Activated CD4-positive, alpha-beta memory T cell treated with anti-CD3 and anti-CD28 coated beads, Interleukin-2, amount 10 ng/mL, durations not matched to agents 7 days and 5 days (primary cell): ENCODE measurements at regions not wholly inside any gene's neighbourhood (a gene's known extent, or its start where the extent isn't known, plus 50 kb on each side); places are given as distances from the start of the nearest gene placed in this dataset.

Experiments used
- CTCF ChIA-PET: fragments of 350-600 bp; sonication (Branson Sonifier 250); formaldehyde crosslinking; loops from one replicate; lab custom pipeline; 2021; ENCODE audit warnings: antibody characterized with exemption, inconsistent platforms; lab: Charles Lee
- POLR2A ChIA-PET: fragments of 350-600 bp; sonication (Branson Sonifier 250); formaldehyde crosslinking; loops from one replicate; lab custom pipeline; 2021; ENCODE audit warnings: antibody characterized with exemption; lab: Charles Lee
- DNase-seq: peaks from one replicate; pipeline ENCODE4 v3.0.0-alpha.2; 2020
- H3K27ac Mint-ChIP-seq: one replicate; pipeline ENCODE4 v1.8.0; 2021; ENCODE audit warnings: mild to moderate bottlenecking, mixed read lengths
- H3K27me3 Mint-ChIP-seq: one replicate; pipeline ENCODE4 v1.8.0; 2021; ENCODE audit warnings: mixed read lengths
- H3K36me3 Mint-ChIP-seq: one replicate; pipeline ENCODE4 v1.8.0; 2021; ENCODE audit warnings: low read depth, mixed read lengths
- H3K4me1 Mint-ChIP-seq: one replicate; pipeline ENCODE4 v1.8.0; 2021; ENCODE audit warnings: mixed read lengths
- H3K4me3 Mint-ChIP-seq: one replicate; pipeline ENCODE4 v1.8.0; 2021; ENCODE audit warnings: mild to moderate bottlenecking, mixed read lengths
- H3K9me3 Mint-ChIP-seq: one replicate; pipeline ENCODE4 v1.8.0; 2021; ENCODE audit warnings: mixed read lengths

DNA sequence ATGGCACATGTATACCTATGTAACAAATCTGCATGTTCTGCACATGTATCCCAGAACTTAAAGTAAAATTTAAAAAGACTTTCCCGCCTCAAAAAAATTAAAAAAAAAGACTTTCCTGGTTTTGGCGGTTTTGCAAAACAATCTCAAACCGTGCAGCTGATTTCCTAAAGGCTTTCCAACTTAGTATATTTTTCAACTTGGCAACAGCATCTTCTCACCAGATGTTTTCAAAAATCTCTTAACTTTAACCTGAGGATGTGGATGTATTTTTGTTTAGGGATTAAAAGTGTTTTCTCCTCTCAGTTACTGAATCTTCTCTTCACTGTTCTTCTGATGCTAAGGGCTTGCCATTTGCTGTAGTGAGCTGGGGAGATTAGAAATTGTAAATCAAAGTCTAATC is 96.5 kb upstream of the PLPP4 start:
- Mint-ChIP-seq H3K4me3 (no peak overlapping the region), H3K27me3 (no peaks in the 10 kb centered on the region), H3K9me3 (no peaks in the 10 kb centered on the region), H3K27ac (no peak overlapping the region), H3K36me3 (no peaks in the 10 kb centered on the region), H3K4me1 (no peaks in the 10 kb centered on the region)
- POLR2A ChIA-PET: no interaction called here
- CTCF ChIA-PET: no interaction called here
- DNase-seq: no peak

DNA sequence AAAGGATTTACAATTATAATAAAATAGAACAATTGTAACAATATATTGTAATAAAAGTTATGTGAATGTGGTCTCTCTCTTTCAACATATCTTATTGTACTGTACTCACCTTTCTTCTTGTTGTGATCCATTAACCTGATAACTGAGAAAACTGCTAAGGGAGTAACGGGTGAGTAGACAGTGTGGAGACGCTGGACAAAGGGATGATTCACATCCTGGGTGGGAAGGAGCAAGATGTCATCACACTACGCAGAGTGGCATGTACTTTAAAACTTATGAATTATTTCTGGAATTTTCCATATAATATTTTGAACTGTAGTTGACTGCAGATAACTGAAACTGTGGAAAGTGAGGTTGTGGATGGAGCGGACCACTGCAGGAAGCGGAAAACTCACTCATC is 91.2 kb upstream of the PLPP4 start:
- Mint-ChIP-seq H3K4me1 (no peaks in the 10 kb centered on the region), H3K4me3 (no peak overlapping the region)
- CTCF ChIA-PET: no interaction called here

DNA sequence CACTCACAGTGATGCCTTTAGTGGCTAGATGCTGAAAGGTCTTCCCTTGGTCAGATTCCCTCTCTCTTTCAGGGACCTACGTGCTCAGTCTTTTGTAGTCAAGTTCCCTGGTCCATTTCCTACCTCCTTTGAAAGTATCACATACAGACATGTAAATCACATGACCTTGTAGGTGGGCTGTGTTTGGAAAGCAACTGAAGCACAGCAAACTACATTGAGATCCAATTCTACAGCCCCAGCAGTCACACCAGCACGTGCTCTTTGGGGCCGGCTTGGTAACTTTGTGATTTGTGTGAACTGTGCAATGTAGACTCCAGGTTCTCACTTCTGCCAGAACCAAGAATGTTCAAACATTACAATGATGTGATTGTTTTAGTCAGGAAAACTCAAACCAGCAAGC is 89.7 kb upstream of the PLPP4 start:
- Mint-ChIP-seq H3K9me3 (no peaks in the 10 kb centered on the region), H3K4me1 (no peaks in the 10 kb centered on the region), H3K27ac (no peak overlapping the region), H3K4me3 (no peak overlapping the region), H3K36me3 (no peaks in the 10 kb centered on the region), H3K27me3 (no peaks in the 10 kb centered on the region)
- ChIA-PET POLR2A (no interaction called here), CTCF (no interaction called here)
- DNase-seq: no peak

More for the DNA sequence above, 91.2 kb upstream of the PLPP4 start:
- Mint-ChIP-seq H3K27me3 (no peaks in the 10 kb centered on the region), H3K36me3 (no peaks in the 10 kb centered on the region), H3K27ac (no peak overlapping the region), H3K9me3 (no peaks in the 10 kb centered on the region)
- no peak for DNase-seq
- POLR2A ChIA-PET: no interaction called here

GRCh38 chr10:120368338-120368737 is 88.7 kb upstream of the PLPP4 start:
- Mint-ChIP-seq H3K4me1 (no peaks in the 10 kb centered on the region), H3K4me3 (no peak overlapping the region)
- CTCF ChIA-PET: no interaction called here

DNA sequence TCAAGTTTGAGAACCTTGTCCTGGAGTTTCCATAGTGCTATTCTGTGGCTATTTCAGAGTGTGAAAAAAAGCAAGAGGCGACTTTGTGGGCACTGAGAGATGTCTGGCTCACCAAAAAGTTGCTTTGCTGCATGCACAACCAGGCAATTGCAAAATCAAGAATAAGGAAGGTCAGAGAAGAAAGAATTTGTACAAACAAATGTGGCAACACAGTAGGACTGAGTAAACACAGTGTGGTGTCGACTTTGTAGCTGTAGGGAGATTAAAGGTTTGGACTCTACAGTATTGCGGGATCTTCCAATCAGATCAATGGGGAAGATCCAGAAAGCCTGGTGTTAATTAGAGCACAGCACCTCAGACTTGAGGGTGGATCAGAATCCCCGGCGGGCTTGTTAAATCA is 88.1 kb upstream of the PLPP4 start:
- ChIA-PET CTCF (no interaction called here), POLR2A (no interaction called here)
- Mint-ChIP-seq H3K4me3 (no peak overlapping the region), H3K27ac (no peak overlapping the region), H3K36me3 (no peaks in the 10 kb centered on the region), H3K9me3 (no peaks in the 10 kb centered on the region), H3K27me3 (no peaks in the 10 kb centered on the region), H3K4me1 (no peaks in the 10 kb centered on the region)
- DNase-seq: no peak

More at GRCh38 chr10:120368338-120368737, 88.7 kb upstream of the PLPP4 start:
- no peak for DNase-seq
- Mint-ChIP-seq H3K27ac (no peak overlapping the region), H3K27me3 (no peaks in the 10 kb centered on the region), H3K9me3 (no peaks in the 10 kb centered on the region), H3K36me3 (no peaks in the 10 kb centered on the region)
- POLR2A ChIA-PET: no interaction called here

GRCh38 chr10:120369856-120370276 is 87.2 kb upstream of the PLPP4 start:
- H3K36me3 Mint-ChIP-seq: no peaks in the 10 kb centered on the region
- no peaks in the 10 kb centered on the region for H3K27me3 Mint-ChIP-seq
- H3K27ac Mint-ChIP-seq: no peak overlapping the region
- no peak overlapping the region for H3K4me3 Mint-ChIP-seq
- no peak for DNase-seq
- POLR2A ChIA-PET: no interaction called here
- H3K4me1 Mint-ChIP-seq: no peaks in the 10 kb centered on the region
- H3K9me3 Mint-ChIP-seq: no peaks in the 10 kb centered on the region
- CTCF ChIA-PET: no interaction called here

DNA sequence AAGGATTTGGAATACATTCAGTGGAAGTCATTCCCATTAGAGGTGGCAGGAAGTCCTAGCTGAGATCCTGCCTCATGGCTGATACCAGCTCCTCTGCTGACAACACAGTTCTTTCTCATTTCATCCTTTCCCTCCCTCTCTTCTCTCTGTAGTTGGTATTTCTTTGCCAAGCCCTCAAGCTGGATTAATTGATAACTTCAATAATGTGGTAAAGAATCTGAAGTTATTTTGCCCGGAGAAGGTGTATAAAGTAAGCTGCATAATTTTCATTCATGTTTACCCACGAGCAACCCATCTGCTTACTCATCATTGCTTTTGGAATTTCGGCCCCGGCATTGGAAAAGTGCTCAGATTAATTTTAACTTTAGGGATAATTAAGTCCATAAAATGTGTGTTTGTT is 85.2 kb upstream of the PLPP4 start:
- no peak for DNase-seq
- Mint-ChIP-seq H3K27ac (no peak overlapping the region), H3K36me3 (no peaks in the 10 kb centered on the region), H3K27me3 (no peaks in the 10 kb centered on the region), H3K4me1 (no peaks in the 10 kb centered on the region), H3K4me3 (no peak overlapping the region), H3K9me3 (no peaks in the 10 kb centered on the region)
- CTCF ChIA-PET: no interaction called here
- POLR2A ChIA-PET: no interaction called here

- Mint-ChIP-seq H3K27me3 (no peaks in the 10 kb centered on the region), H3K36me3 (no peaks in the 10 kb centered on the region), H3K4me1 (no peaks in the 10 kb centered on the region), H3K4me3 (no peak overlapping the region), H3K27ac (no peak overlapping the region), H3K9me3 (no peaks in the 10 kb centered on the region)
- ChIA-PET CTCF (no interaction called here), POLR2A (no interaction called here)
- no peak for DNase-seq
Measured at GRCh38 chr10:120372917-120373316, 84.1 kb upstream of the PLPP4 start.

- Mint-ChIP-seq H3K9me3 (no peaks in the 10 kb centered on the region), H3K27ac (no peak overlapping the region), H3K36me3 (no peaks in the 10 kb centered on the region), H3K27me3 (no peaks in the 10 kb centered on the region), H3K4me3 (no peak overlapping the region), H3K4me1 (no peaks in the 10 kb centered on the region)
- POLR2A ChIA-PET: no interaction called here
- CTCF ChIA-PET: interaction anchor here (1.2 kb wide), 1 partner anchor 39 kb away, joined by 3 read pairs; no protein-coding TSS in a partner anchor
- no peak for DNase-seq
Measured at GRCh38 chr10:120375666-120376065, 81.4 kb upstream of the PLPP4 start.

- no peaks in the 10 kb centered on the region for H3K9me3 Mint-ChIP-seq
- H3K27me3 Mint-ChIP-seq: no peaks in the 10 kb centered on the region
- no peak overlapping the region for H3K4me3 Mint-ChIP-seq
- ChIA-PET POLR2A (no interaction called here), CTCF (no interaction called here)
- H3K4me1 Mint-ChIP-seq: no peaks in the 10 kb centered on the region
- no peaks in the 10 kb centered on the region for H3K36me3 Mint-ChIP-seq
- no peak overlapping the region for H3K27ac Mint-ChIP-seq
- DNase-seq: no peak
Measured at GRCh38 chr10:120381931-120382330, 75.1 kb upstream of the PLPP4 start.

GRCh38 chr10:120382360-120382759 is 74.7 kb upstream of the PLPP4 start:
- no peaks in the 10 kb centered on the region for H3K9me3 Mint-ChIP-seq

GRCh38 chr10:120385992-120386391 is 71.0 kb upstream of the PLPP4 start:
- CTCF ChIA-PET: no interaction called here
- Mint-ChIP-seq H3K27me3 (no peaks in the 10 kb centered on the region), H3K36me3 (no peaks in the 10 kb centered on the region), H3K4me3 (no peak overlapping the region), H3K9me3 (no peaks in the 10 kb centered on the region), H3K4me1 (no peaks in the 10 kb centered on the region), H3K27ac (no peak overlapping the region)
- DNase-seq: no peak
- POLR2A ChIA-PET: no interaction called here

More at GRCh38 chr10:120382360-120382759, 74.7 kb upstream of the PLPP4 start:
- Mint-ChIP-seq H3K27me3 (no peaks in the 10 kb centered on the region), H3K4me3 (no peak overlapping the region), H3K27ac (no peak overlapping the region), H3K4me1 (no peaks in the 10 kb centered on the region), H3K36me3 (no peaks in the 10 kb centered on the region)
- CTCF ChIA-PET: no interaction called here
- no peak for DNase-seq
- POLR2A ChIA-PET: no interaction called here

GRCh38 chr10:120386896-120387295 is 70.1 kb upstream of the PLPP4 start:
- H3K27me3 Mint-ChIP-seq: no peaks in the 10 kb centered on the region
- H3K27ac Mint-ChIP-seq: no peak overlapping the region
- CTCF ChIA-PET: no interaction called here
- no peak for DNase-seq
- H3K4me3 Mint-ChIP-seq: no peak overlapping the region
- H3K9me3 Mint-ChIP-seq: no peaks in the 10 kb centered on the region
- H3K36me3 Mint-ChIP-seq: no peaks in the 10 kb centered on the region
- POLR2A ChIA-PET: no interaction called here
- H3K4me1 Mint-ChIP-seq: no peaks in the 10 kb centered on the region

GRCh38 chr10:120387326-120387725 is 69.7 kb upstream of the PLPP4 start:
- Mint-ChIP-seq H3K36me3 (no peaks in the 10 kb centered on the region), H3K4me3 (no peak overlapping the region), H3K4me1 (no peaks in the 10 kb centered on the region), H3K27ac (no peak overlapping the region), H3K9me3 (no peaks in the 10 kb centered on the region), H3K27me3 (no peaks in the 10 kb centered on the region)
- ChIA-PET CTCF (no interaction called here), POLR2A (no interaction called here)
- no peak for DNase-seq

DNA sequence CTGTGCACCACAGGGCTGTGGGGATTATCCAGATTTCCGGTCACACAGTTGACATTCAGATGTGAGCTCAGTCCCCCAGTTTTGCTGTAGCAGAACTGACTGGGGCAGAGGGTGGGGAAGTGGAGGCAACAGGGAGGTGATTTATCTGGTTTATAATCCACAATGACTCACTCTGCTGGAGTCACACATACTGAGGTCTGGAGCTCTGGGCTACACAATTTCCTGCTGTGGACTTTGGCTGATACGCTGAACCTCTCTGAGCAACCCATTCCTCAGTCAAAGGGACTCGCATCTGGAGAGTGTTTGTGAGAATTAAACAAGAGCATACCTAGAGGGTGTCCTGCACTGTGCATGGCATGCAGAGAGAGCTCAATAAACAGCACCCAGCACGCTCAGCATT is 64.8 kb upstream of the PLPP4 start:
- no peak overlapping the region for H3K27ac Mint-ChIP-seq
- ChIA-PET CTCF (no interaction called here), POLR2A (no interaction called here)
- H3K9me3 Mint-ChIP-seq: no peaks in the 10 kb centered on the region
- H3K4me1 Mint-ChIP-seq: no peaks in the 10 kb centered on the region
- DNase-seq: no peak
- H3K4me3 Mint-ChIP-seq: no peak overlapping the region
- H3K36me3 Mint-ChIP-seq: no peaks in the 10 kb centered on the region
- no peaks in the 10 kb centered on the region for H3K27me3 Mint-ChIP-seq
